Loucy (cell line): ENCODE measurements at regions not wholly inside any gene's neighbourhood (a gene's known extent, or its start where the extent isn't known, plus 50 kb on each side); places are given as distances from the start of the nearest gene placed in this dataset.

ENCODE experiments used
- CTCF ChIP-seq: fragments of 200-600 bp; sonication (generic); conservative IDR thresholded peaks from 2 replicates; pipeline ENCODE4 v1.5.1; 2014; ENCODE audit warnings: mild to moderate bottlenecking, antibody characterized with exemption, low read length
- EZH2phosphoT487 ChIP-seq: fragments of 200-600 bp; IDR thresholded peaks from 2 replicates; pipeline ENCODE4 v1.6.1; 2018; ENCODE audit warnings: antibody characterized with exemption, mild to moderate bottlenecking, moderate library complexity, borderline replicate concordance

GRCh38 chr5:106254784-106255183 lies 1416.0 kb downstream of the EFNA5 start:
- TF ChIP-seq CTCF (no peak), EZH2phosphoT487 (no peak)
